Mesothelial cell of epicardium (in vitro differentiated cells): ENCODE measurements at regions not wholly inside any gene's neighbourhood (a gene's known extent, or its start where the extent isn't known, plus 50 kb on each side); places are given as distances from the start of the nearest gene placed in this dataset.
A peak's percentile ranks its signal among the peaks of the same experiment; 100 is the strongest.

Source experiments
- DNase-seq, 2 experiments: peaks; one replicate each; pipeline ENCODE4 v3.0.0; 2021; ENCODE audit warnings: low spot score in 2 of 2; ENCODE audit not compliant: unreplicated experiment in 2 of 2
- H3K27ac Mint-ChIP-seq: 2 replicates; pipeline ENCODE4 v1.8.0; 2021; ENCODE audit warnings: mixed read lengths
- H3K27me3 Mint-ChIP-seq: 2 replicates; pipeline ENCODE4 v1.8.0; 2021; ENCODE audit warnings: low read depth, mixed read lengths
- H3K36me3 Mint-ChIP-seq: 2 replicates; pipeline ENCODE4 v1.8.0; 2021; ENCODE audit warnings: mixed read lengths
- H3K4me1 Mint-ChIP-seq: 2 replicates; pipeline ENCODE4 v1.8.0; 2021; ENCODE audit warnings: mixed read lengths
- H3K4me3 Mint-ChIP-seq: 2 replicates; pipeline ENCODE4 v1.8.0; 2021; ENCODE audit warnings: mild to moderate bottlenecking, moderate library complexity, mixed read lengths
- H3K9me3 Mint-ChIP-seq: 2 replicates; pipeline ENCODE4 v1.8.0; 2021; ENCODE audit warnings: mixed read lengths
- TF ChIP-seq, protein P1 (sequence below): fragments of 200-600 bp; sonication (generic); IDR thresholded peaks from one replicate; pipeline ENCODE4 v1.5.0; 2021; ENCODE audit warnings: antibody characterized with exemption; ENCODE audit not compliant: unreplicated experiment

DNA sequence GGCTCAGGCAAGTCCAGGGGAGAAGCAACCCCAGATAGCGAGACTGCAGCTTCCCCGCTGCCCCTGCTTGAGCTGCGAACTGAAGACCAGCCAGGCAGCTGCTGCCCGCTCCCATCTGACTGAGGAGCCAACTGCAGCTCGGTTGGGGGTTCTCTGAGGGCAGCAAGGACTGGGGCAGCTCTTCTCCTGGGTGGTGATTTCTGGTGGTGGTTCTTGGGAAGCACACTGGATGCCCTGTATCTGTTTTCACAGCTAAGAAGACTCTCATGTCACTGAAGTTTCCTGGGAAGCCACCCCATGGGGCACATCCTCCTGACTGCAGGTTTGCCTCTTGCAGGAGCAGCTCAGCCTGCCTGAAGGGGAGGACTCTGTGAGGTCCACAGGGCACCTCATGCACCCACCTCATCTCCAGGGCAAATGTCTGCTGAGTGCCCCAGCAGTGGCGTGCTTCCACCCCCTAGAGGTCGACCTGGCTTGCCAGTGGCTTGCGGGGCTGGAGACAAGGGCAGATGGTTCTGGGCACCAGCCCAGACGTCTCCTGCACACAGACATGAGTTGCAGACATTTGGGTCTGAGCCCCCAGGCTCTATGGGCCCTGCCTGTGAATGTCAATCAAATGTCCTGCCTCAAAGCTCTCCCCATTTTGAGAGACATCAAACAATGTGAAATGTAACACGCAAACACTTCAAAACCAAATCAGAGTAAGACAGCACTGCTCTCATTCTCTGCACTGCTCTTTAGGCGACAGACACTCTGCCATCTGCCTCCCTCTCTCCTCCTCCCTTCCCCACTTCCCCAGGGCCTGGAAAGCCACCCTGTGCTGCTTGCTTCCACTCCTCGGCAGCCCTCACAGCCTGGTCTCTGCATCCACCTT, 800.9 kb downstream of the BRD1 start:
- no peaks in the 10 kb centered on the region for H3K9me3 Mint-ChIP-seq
- no peaks in the 10 kb centered on the region for H3K4me1 Mint-ChIP-seq
- no peak overlapping the region for H3K4me3 Mint-ChIP-seq
- H3K36me3 Mint-ChIP-seq, result no peaks in the 10 kb centered on the region
- no peak for DNase-seq
- peaks cover 39% of the 10 kb centered on the region for H3K27me3 Mint-ChIP-seq
- H3K27ac Mint-ChIP-seq, result no peak overlapping the region
- TF ChIP-seq, protein P1, sequence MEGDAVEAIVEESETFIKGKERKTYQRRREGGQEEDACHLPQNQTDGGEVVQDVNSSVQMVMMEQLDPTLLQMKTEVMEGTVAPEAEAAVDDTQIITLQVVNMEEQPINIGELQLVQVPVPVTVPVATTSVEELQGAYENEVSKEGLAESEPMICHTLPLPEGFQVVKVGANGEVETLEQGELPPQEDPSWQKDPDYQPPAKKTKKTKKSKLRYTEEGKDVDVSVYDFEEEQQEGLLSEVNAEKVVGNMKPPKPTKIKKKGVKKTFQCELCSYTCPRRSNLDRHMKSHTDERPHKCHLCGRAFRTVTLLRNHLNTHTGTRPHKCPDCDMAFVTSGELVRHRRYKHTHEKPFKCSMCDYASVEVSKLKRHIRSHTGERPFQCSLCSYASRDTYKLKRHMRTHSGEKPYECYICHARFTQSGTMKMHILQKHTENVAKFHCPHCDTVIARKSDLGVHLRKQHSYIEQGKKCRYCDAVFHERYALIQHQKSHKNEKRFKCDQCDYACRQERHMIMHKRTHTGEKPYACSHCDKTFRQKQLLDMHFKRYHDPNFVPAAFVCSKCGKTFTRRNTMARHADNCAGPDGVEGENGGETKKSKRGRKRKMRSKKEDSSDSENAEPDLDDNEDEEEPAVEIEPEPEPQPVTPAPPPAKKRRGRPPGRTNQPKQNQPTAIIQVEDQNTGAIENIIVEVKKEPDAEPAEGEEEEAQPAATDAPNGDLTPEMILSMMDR, result no peak

DNA sequence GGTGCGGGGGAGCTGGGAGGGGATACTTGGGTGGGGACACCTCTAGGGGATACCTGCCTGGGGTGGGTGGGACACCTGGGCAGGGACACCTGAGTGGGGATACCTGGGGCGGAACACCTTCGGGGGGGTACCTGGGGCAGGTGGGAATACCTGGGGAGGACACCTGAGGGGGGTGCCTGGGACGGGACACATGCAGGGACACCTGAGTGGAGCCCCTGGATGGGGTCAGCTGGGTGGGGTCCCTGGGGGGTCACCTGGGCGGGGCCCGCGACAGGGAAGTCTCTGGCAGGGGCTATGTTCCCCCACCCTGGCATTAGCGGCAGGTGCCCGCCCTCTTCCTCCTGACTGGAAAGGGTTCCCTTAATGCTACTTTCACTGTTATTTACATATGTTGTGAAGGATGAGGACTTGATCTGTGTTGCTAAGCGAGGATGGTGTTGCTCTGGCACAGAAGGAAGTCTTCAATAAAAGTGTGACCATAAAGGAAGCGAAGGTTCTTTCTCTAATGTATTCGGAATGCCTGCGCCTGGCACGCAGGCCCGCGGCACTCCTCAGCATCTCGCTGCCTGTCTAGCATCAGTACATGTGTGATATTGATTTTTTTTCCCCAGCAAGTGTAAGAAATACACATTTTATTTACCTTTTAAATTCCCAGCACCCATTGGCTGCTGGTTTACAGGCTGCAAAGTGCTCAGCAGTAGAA, 801.7 kb downstream of the BRD1 start:
- Mint-ChIP-seq H3K4me1 (no peaks in the 10 kb centered on the region), H3K36me3 (no peaks in the 10 kb centered on the region), H3K27ac (no peak overlapping the region), H3K4me3 (no peak overlapping the region), H3K27me3 (peaks cover 34% of the 10 kb centered on the region), H3K9me3 (no peaks in the 10 kb centered on the region)
- DNase-seq, result no peak
- TF ChIP-seq, protein P1, result no peak

DNA sequence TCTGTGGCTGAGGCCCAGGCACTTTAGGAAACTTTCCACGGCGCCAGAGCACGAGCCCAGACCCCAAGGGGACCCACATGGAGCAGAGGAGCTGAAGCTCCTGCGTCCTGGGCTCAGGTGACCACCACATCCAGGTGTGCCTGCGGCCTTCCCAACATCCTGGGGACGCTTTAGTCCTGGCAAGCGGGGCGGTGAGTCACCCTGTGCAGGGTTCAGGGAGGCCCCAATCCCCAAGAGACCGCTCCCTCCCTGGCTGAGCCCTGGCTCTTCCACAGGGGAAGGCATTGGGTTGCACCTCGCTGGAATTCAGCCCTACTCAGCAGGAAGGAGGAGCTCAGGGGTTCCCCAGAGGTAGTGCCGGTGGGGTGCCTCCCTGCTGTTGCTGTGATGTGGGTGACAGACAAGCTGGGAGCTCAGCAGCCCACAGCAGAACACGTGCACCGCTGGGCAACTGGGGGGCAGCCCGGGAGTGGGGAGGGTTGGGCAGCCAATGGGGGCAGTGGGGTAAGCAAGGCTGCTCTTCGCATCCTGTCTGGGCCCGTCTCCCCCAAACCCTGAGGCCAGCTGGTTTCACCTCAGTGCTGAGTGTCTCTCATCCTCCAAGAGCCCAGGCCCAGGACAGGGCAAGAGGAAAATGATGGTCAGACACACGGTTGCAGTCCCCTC, 802.8 kb downstream of the BRD1 start:
- H3K4me3 Mint-ChIP-seq, result no peak overlapping the region
- TF ChIP-seq, protein P1, result no peak
- H3K27me3 Mint-ChIP-seq, result peaks cover 30% of the 10 kb centered on the region
- no peaks in the 10 kb centered on the region for H3K4me1 Mint-ChIP-seq
- H3K27ac Mint-ChIP-seq, result no peak overlapping the region
- H3K9me3 Mint-ChIP-seq, result no peaks in the 10 kb centered on the region
- peak in 1 of 2 experiments; percentile 10 for DNase-seq
- no peaks in the 10 kb centered on the region for H3K36me3 Mint-ChIP-seq

DNA sequence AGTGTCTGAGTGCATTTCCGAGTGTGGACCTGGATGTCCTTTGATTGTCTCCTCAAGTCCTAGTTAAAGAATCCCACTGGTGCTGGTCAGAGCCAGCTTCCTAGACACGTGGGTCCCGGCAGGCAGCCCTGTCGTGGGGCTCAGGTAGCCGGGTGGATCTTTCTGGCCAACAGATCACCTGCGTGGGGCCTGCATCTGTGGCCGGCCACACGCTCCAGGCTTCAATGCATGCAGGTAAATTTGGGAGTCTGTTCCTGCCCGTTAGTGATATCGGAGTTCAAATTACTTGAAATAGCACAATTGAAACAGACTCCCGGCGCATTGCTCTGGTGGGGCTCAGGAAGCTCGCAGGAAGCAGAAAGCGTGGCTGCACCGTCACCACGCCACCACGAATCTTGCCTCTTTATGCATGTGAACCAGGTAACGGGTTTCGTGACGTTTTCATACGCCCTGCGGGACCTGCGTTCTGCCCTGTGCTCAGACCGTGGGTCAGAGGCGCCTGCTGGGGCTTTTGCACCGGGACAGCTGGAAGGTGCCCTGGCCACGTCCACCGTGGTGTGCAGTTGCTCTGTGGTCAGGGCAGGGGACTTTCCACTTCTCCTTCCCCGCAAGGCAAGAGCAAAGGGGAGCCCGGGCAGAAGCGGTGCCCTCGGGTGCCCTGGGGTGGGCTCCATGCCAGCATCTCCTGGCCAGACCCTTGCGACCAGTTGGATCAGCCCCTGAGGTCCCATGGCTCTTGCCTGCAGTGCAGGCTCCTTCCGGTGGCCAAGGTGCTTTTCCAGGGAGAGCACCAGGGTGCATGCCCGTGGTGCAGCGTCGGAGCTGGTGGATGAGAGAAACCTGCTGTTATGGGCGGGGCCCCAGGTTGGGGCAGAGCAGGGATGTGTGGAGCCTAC, 803.5 kb downstream of the BRD1 start:
- H3K36me3 Mint-ChIP-seq, result no peaks in the 10 kb centered on the region
- H3K27ac Mint-ChIP-seq, result no peak overlapping the region

More for the DNA sequence above, 803.5 kb downstream of the BRD1 start:
- H3K4me3 Mint-ChIP-seq, result no peak overlapping the region
- TF ChIP-seq, protein P1, result no peak
- peak in 1 of 2 experiments; percentile 7 for DNase-seq
- H3K4me1 Mint-ChIP-seq, result no peaks in the 10 kb centered on the region
- no peaks in the 10 kb centered on the region for H3K9me3 Mint-ChIP-seq
- H3K27me3 Mint-ChIP-seq, result peaks cover 28% of the 10 kb centered on the region
